H9 (cell line): ENCODE measurements at regions not wholly inside any gene's neighbourhood (a gene's known extent, or its start where the extent isn't known, plus 50 kb on each side); places are given as distances from the start of the nearest gene placed in this dataset.

ENCODE experiments used
- DNase-seq: peaks from one replicate; pipeline ENCODE4 v3.0.0-alpha.2; 2017
- H2AFZ ChIP-seq: one replicate; pipeline ENCODE4 v1.6.1; 2013; ENCODE audit warnings: mild to moderate bottlenecking, low read length, control low read depth, moderate library complexity
- H2AK5ac ChIP-seq: 2 replicates; pipeline ENCODE4 v1.6.1; 2013; ENCODE audit warnings: low read length, control low read depth, mixed read lengths; ENCODE audit not compliant: insufficient read length
- H2BK120ac ChIP-seq: one replicate; pipeline ENCODE4 v1.6.1; 2013; ENCODE audit warnings: low read depth, mild to moderate bottlenecking, low read length, control low read depth, inconsistent platforms; ENCODE audit not compliant: poor library complexity, severe bottlenecking
- H2BK12ac ChIP-seq: 2 replicates; pipeline ENCODE4 v1.6.1; 2013; ENCODE audit warnings: low read length, control low read depth, mixed read lengths, low read depth; ENCODE audit not compliant: insufficient read length
- H2BK15ac ChIP-seq: 2 replicates; pipeline ENCODE4 v1.6.1; 2013; ENCODE audit warnings: low read depth, low read length, control low read depth
- H2BK20ac ChIP-seq: one replicate; pipeline ENCODE4 v1.6.1; 2013; ENCODE audit warnings: low read depth, mild to moderate bottlenecking, low read length, control low read depth, inconsistent platforms; ENCODE audit not compliant: poor library complexity, severe bottlenecking
- H2BK5ac ChIP-seq: 2 replicates; pipeline ENCODE4 v1.6.1; 2013; ENCODE audit warnings: low read length, control low read depth, mixed read lengths; ENCODE audit not compliant: insufficient read length
- H3K14ac ChIP-seq: 2 replicates; pipeline ENCODE4 v1.6.1; 2013; ENCODE audit warnings: low read length, control low read depth; ENCODE audit not compliant: insufficient read depth
- H3K18ac ChIP-seq: 2 replicates; pipeline ENCODE4 v1.6.1; 2013; ENCODE audit warnings: low read depth, mild to moderate bottlenecking, mixed read lengths, low read length, control low read depth; ENCODE audit not compliant: insufficient read length
- H3K23ac ChIP-seq: 2 replicates; pipeline ENCODE4 v1.6.1; 2013; ENCODE audit warnings: low read length, control low read depth, mixed read lengths, low read depth; ENCODE audit not compliant: insufficient read length
- H3K23me2 ChIP-seq: 2 replicates; pipeline ENCODE4 v1.6.1; 2013; ENCODE audit warnings: low read depth, mild to moderate bottlenecking, mixed read lengths, low read length, control low read depth; ENCODE audit not compliant: insufficient read length, poor library complexity, severe bottlenecking
- H3K27ac ChIP-seq: 2 replicates; pipeline ENCODE4 v1.5.1; 2013; ENCODE audit warnings: low read length, control low read depth, mixed read lengths, low read depth; ENCODE audit not compliant: insufficient read length
- H3K27me3 ChIP-seq: 2 replicates; pipeline ENCODE4 v1.6.1; 2013; ENCODE audit warnings: low read length, control low read depth, inconsistent platforms; ENCODE audit not compliant: insufficient read depth
- H3K4ac ChIP-seq: 2 replicates; pipeline ENCODE4 v1.6.1; 2013; ENCODE audit warnings: low read depth, mild to moderate bottlenecking, control low read depth, inconsistent platforms, low read length, moderate library complexity
- H3K4me1 ChIP-seq: 2 replicates; pipeline ENCODE4 v1.6.1; 2013; ENCODE audit warnings: low read length, control low read depth, inconsistent platforms; ENCODE audit not compliant: insufficient read depth
- H3K4me2 ChIP-seq: 2 replicates; pipeline ENCODE4 v1.6.1; 2013; ENCODE audit warnings: low read length, control low read depth, mixed read lengths; ENCODE audit not compliant: insufficient read length, insufficient read depth
- H3K56ac ChIP-seq: 2 replicates; pipeline ENCODE4 v1.6.1; 2013; ENCODE audit warnings: low read depth, mild to moderate bottlenecking, mixed read lengths, low read length, control low read depth; ENCODE audit not compliant: insufficient read length
- H3K79me1 ChIP-seq: 2 replicates; pipeline ENCODE4 v1.6.1; 2013; ENCODE audit warnings: low read depth, mild to moderate bottlenecking, moderate library complexity, low read length, control low read depth, inconsistent platforms; ENCODE audit not compliant: insufficient read depth, poor library complexity, severe bottlenecking
- H3K79me2 ChIP-seq: 2 replicates; pipeline ENCODE4 v1.6.1; 2013; ENCODE audit warnings: low read length, control low read depth, inconsistent platforms; ENCODE audit not compliant: insufficient read depth
- H3K9ac ChIP-seq: 2 replicates; pipeline ENCODE4 v1.6.1; 2013; ENCODE audit warnings: low read length, control low read depth, mixed read lengths; ENCODE audit not compliant: insufficient read length; ENCODE audit errors: extremely low read depth
- H3K9me3 ChIP-seq: one replicate; pipeline ENCODE4 v1.6.1; 2013; ENCODE audit warnings: low read depth, low read length, inconsistent platforms; ENCODE audit not compliant: control insufficient read depth
- H3T11ph ChIP-seq: one replicate; pipeline ENCODE4 v1.6.1; 2013; ENCODE audit warnings: mild to moderate bottlenecking, low read length, control low read depth, inconsistent platforms
- H4K20me1 ChIP-seq: one replicate; pipeline ENCODE4 v1.6.1; 2013; ENCODE audit not compliant: control insufficient read depth, insufficient read length, insufficient read depth
- H4K5ac ChIP-seq: 2 replicates; pipeline ENCODE4 v1.6.1; 2013; ENCODE audit warnings: low read depth, mild to moderate bottlenecking, mixed read lengths, low read length, control low read depth; ENCODE audit not compliant: insufficient read length
- H4K8ac ChIP-seq: replicated peaks from 2 replicates; pipeline ENCODE4 v1.6.1; 2013; ENCODE audit warnings: low read length, control low read depth, mixed read lengths, low read depth; ENCODE audit not compliant: insufficient read length
- H4K91ac ChIP-seq: 2 replicates; pipeline ENCODE4 v1.6.1; 2013; ENCODE audit warnings: low read depth, mild to moderate bottlenecking, moderate library complexity, mixed read lengths, low read length, control low read depth; ENCODE audit not compliant: insufficient read length
- H3K27ac Mint-ChIP-seq, 3 experiments: 2 replicates in 2 of 3; 3 replicates in 1 of 3; pipeline ENCODE4 v1.8.0; 2020 to 2021; ENCODE audit warnings: mixed read lengths in 3 of 3, mild to moderate bottlenecking in 1 of 3, moderate library complexity in 1 of 3
- H3K27me3 Mint-ChIP-seq: 2 replicates; pipeline ENCODE4 v1.8.0; 2021; ENCODE audit warnings: low read depth, mild to moderate bottlenecking, moderate library complexity, mixed read lengths
- H3K36me3 Mint-ChIP-seq, 3 experiments: 2 replicates in 2 of 3; 3 replicates in 1 of 3; pipeline ENCODE4 v1.8.0; 2020 to 2021; ENCODE audit warnings: low read depth in 3 of 3, mixed read lengths in 3 of 3; ENCODE audit not compliant: insufficient read depth in 1 of 3
- H3K4me1 Mint-ChIP-seq, 2 experiments: 2 replicates each; pipeline ENCODE4 v1.8.0; 2020; ENCODE audit warnings: mixed read lengths in 2 of 2
- H3K4me3 Mint-ChIP-seq, 2 experiments: 2 replicates in 1 of 2; 3 replicates in 1 of 2; pipeline ENCODE4 v1.8.0; 2020 to 2021; ENCODE audit warnings: mild to moderate bottlenecking in 2 of 2, mixed read lengths in 2 of 2, moderate library complexity in 1 of 2
- H3K9me3 Mint-ChIP-seq, 2 experiments: 2 replicates in 1 of 2; 3 replicates in 1 of 2; pipeline ENCODE4 v1.8.0; 2020; ENCODE audit warnings: mild to moderate bottlenecking in 2 of 2, mixed read lengths in 2 of 2, moderate library complexity in 1 of 2
- CTCF ChIP-seq: fragments of 200-600 bp; sonication (generic); conservative IDR thresholded peaks from 3 replicates; pipeline ENCODE4 v1.8.0; 2021; ENCODE audit warnings: antibody characterized with exemption, mild to moderate bottlenecking
- WGBS: extraction: QIAGEN DNeasy Blood & Tissue Kit; methylation state at CpG from one replicate; pipeline ENCODE4 v1.1.7; 2013; ENCODE audit warnings: missing lambda C conversion rate, low lambda C conversion rate, mixed read lengths; ENCODE audit not compliant: insufficient read length; ENCODE audit errors: extremely low coverage; 5-methylcytosine and 5-hydroxymethylcytosine counted together

GRCh38 chr6:76940191-76940590 lies 523.1 kb downstream of the HTR1B start:
- Histone ChIP-seq H2BK12ac (no peak overlapping the region), H3K9me3 (no peaks in the 10 kb centered on the region), H3K23me2 (no peaks in the 10 kb centered on the region), H2BK20ac (no peak overlapping the region), H3K4ac (no peak overlapping the region), H4K8ac (no peak overlapping the region), H3T11ph (no peak overlapping the region), H3K14ac (no peak overlapping the region), H2BK120ac (no peak overlapping the region), H4K20me1 (no peaks in the 10 kb centered on the region), H3K18ac (no peak overlapping the region), H3K56ac (no peak overlapping the region), H3K27me3 (no peaks in the 10 kb centered on the region), H2AFZ (no peak overlapping the region), H3K79me1 (no peaks in the 10 kb centered on the region), H2BK5ac (no peak overlapping the region), H3K27ac (no peak overlapping the region), H3K79me2 (no peaks in the 10 kb centered on the region), H3K4me2 (no peak overlapping the region), H3K23ac (no peak overlapping the region), H2AK5ac (no peak overlapping the region), H4K91ac (no peak overlapping the region), H2BK15ac (no peak overlapping the region), H3K9ac (no peak overlapping the region), H4K5ac (no peak overlapping the region), H3K4me1 (no peaks in the 10 kb centered on the region)
- Mint-ChIP-seq H3K4me3 (no peak overlapping the region), H3K27me3 (no peaks in the 10 kb centered on the region), H3K4me1 (no peaks in the 10 kb centered on the region), H3K27ac (no peak overlapping the region), H3K36me3 (no peaks in the 10 kb centered on the region), H3K9me3 (no peaks in the 10 kb centered on the region; a peak in 3 of 5 replicates)
- TF ChIP-seq CTCF, result no peak
- no CpG with 5 or more reads among the region's 1 CpG for WGBS
- DNase-seq, result no peak
